IMR-90 (cell line): ENCODE measurements at regions not wholly inside any gene's neighbourhood (a gene's known extent, or its start where the extent isn't known, plus 50 kb on each side); places are given as distances from the start of the nearest gene placed in this dataset.

ENCODE experiments used
- ELK1 ChIP-seq: fragments of 150-350 bp; IDR thresholded peaks from 2 replicates; pipeline ENCODE4 v1.6.1; 2016; ENCODE audit warnings: low read depth, mild to moderate bottlenecking, low read length, moderate library complexity, borderline replicate concordance
- RFX5 ChIP-seq: IDR thresholded peaks from 2 replicates; pipeline ENCODE4 v1.8.0; 2012; ENCODE audit warnings: low read depth, mild to moderate bottlenecking, low read length, moderate library complexity

- TF ChIP-seq ELK1 (no peak), RFX5 (no peak)
These were observed 209.4 kb upstream of the FOXF1 start (continued) for GRCh38 chr16:86300746-86301481.
